ENCODE measurements at regions not wholly inside any gene's neighbourhood (a gene's known extent, or its start where the extent isn't known, plus 50 kb on each side); places are given as distances from the start of the nearest gene placed in this dataset.

DNA sequence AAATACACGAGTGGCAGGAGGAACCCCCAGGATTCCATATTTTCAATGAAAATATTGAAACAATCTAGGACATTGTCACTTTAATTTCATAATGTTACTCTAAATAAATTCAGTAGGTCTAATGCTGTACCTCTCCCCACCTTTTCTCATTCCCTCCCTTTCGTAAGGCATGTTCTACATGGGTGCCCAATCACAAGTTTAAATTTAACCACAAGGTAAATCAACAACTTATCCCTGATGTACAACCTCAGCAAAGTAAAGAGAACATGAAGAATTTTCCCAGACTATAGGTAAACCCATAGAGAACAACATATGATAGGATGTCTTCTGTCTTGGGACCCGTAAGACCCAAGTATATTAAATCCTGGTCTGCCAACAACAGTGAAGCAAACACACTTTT is 53.2 kb upstream of the MITF start:
- TF ChIP-seq POLR2A (IDR thresholded peaks at IDR 0.05) (no peak), CTCF (IDR thresholded peaks at IDR 0.05) (no peak)
